Chondrocyte (in vitro differentiated cells): ENCODE measurements at regions not wholly inside any gene's neighbourhood (a gene's known extent, or its start where the extent isn't known, plus 50 kb on each side); places are given as distances from the start of the nearest gene placed in this dataset.

Experiments
- DNase-seq: peaks from one replicate; pipeline ENCODE4 v3.0.0; 2021; ENCODE audit warnings: mixed read lengths, low spot score
- H3K27ac Mint-ChIP-seq: one replicate; pipeline ENCODE4 v1.8.0; 2021; ENCODE audit warnings: mild to moderate bottlenecking, moderate library complexity, mixed read lengths; ENCODE audit not compliant: unreplicated experiment
- H3K27me3 Mint-ChIP-seq: 2 replicates; pipeline ENCODE4 v1.8.0; 2021; ENCODE audit warnings: low read depth, mixed read lengths
- H3K36me3 Mint-ChIP-seq: 2 replicates; pipeline ENCODE4 v1.8.0; 2021; ENCODE audit warnings: low read depth, mixed read lengths
- H3K4me1 Mint-ChIP-seq: 2 replicates; pipeline ENCODE4 v1.8.0; 2021; ENCODE audit warnings: low read depth, mild to moderate bottlenecking, mixed read lengths
- H3K4me3 Mint-ChIP-seq: one replicate; pipeline ENCODE4 v1.8.0; 2021; ENCODE audit warnings: mild to moderate bottlenecking, moderate library complexity, mixed read lengths; ENCODE audit not compliant: unreplicated experiment
- H3K9me3 Mint-ChIP-seq: 2 replicates; pipeline ENCODE4 v1.8.0; 2021; ENCODE audit warnings: low read depth, mixed read lengths
- CTCF ChIP-seq: fragments of 200-600 bp; sonication (generic); IDR thresholded peaks from 2 replicates; pipeline ENCODE4 v1.5.0; 2021; ENCODE audit warnings: antibody characterized with exemption, mild to moderate bottlenecking, moderate library complexity

DNA sequence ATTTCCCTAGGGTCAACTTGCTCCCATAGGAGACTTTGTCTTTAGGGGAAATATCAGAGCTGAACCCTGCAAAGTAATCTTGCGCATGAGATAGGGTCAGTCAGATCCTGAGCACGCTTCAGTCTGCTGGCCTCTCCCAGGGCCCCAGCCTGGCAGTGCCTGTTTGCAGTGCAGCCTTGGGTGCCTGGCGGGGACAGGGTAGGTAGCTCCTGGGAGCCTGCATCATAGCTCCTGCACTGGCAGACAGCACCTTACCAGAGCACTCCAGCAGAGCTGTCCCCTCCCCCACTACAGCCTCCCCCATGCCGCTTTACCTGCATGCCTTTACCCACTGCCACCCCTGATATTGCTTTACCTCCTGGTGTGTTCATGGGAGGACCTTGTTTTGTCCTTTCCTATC lies 237.3 kb downstream of the CCDC59 start:
- Mint-ChIP-seq H3K4me3 (no peak overlapping the region), H3K27ac (no peak overlapping the region), H3K9me3 (peaks cover 14% of the 10 kb centered on the region), H3K4me1 (no peaks in the 10 kb centered on the region), H3K27me3 (no peaks in the 10 kb centered on the region), H3K36me3 (no peaks in the 10 kb centered on the region)
- no peak for DNase-seq
- TF ChIP-seq CTCF, result no peak

DNA sequence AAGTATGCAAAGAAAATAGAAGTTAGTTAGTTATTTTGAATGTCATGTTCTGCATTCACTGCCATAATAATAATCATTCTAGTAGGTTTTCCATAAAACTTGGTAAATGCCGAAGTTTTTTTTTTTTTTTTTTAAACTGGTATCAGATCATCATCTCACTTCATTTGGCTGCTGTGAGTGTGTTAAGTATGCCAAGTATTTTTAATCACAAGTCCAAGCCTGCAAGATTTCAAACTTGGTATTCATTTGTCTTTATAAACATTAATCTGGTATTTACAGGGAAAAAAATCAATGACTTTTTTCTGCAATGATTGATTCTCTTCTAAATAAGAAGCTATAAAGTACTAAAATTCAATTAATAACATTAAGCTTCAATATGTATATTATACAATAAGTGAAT lies 248.9 kb downstream of the CCDC59 start:
- Mint-ChIP-seq H3K4me1 (no peaks in the 10 kb centered on the region), H3K9me3 (peaks cover 5% of the 10 kb centered on the region), H3K36me3 (no peaks in the 10 kb centered on the region), H3K4me3 (no peak overlapping the region), H3K27ac (no peak overlapping the region), H3K27me3 (no peaks in the 10 kb centered on the region)
- DNase-seq, result no peak
- TF ChIP-seq CTCF, result no peak

GRCh38 chr12:82108615-82109014 lies 249.6 kb downstream of the CCDC59 start:
- peaks cover 5% of the 10 kb centered on the region for H3K9me3 Mint-ChIP-seq

DNA sequence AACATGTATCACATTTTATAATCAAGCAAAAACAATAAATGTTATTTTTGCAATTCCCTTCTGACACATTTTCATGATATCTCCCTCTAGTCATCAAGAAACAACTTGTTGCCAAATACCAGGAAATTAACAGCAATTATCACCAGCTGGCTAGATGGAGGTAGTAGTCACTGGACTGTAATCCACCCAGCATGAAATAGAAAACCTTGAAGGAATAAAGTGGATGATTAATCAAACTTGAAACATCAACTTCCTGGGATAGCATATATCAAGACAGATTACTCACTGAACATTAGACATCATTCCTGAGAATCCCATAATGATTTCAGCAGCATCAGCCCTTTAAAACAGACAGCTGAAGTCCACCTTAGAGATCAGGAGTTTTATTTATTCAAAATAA lies 259.0 kb downstream of the CCDC59 start:
- Mint-ChIP-seq H3K36me3 (no peaks in the 10 kb centered on the region), H3K9me3 (peaks cover 17% of the 10 kb centered on the region), H3K4me1 (no peaks in the 10 kb centered on the region), H3K27ac (no peak overlapping the region), H3K4me3 (no peak overlapping the region), H3K27me3 (no peaks in the 10 kb centered on the region)
- DNase-seq, result no peak
- TF ChIP-seq CTCF, result no peak

More at GRCh38 chr12:82108615-82109014, 249.6 kb downstream of the CCDC59 start:
- H3K4me3 Mint-ChIP-seq, result no peak overlapping the region
- H3K27me3 Mint-ChIP-seq, result no peaks in the 10 kb centered on the region
- no peak for DNase-seq
- H3K4me1 Mint-ChIP-seq, result no peaks in the 10 kb centered on the region
- no peak overlapping the region for H3K27ac Mint-ChIP-seq
- TF ChIP-seq CTCF, result no peak
- H3K36me3 Mint-ChIP-seq, result no peaks in the 10 kb centered on the region

GRCh38 chr12:82097877-82098276 lies 260.3 kb downstream of the CCDC59 start:
- H3K27ac Mint-ChIP-seq, result no peak overlapping the region
- no peaks in the 10 kb centered on the region for H3K27me3 Mint-ChIP-seq
- no peaks in the 10 kb centered on the region for H3K36me3 Mint-ChIP-seq
- TF ChIP-seq CTCF, result no peak
- no peak for DNase-seq
- H3K4me3 Mint-ChIP-seq, result no peak overlapping the region
- H3K4me1 Mint-ChIP-seq, result no peaks in the 10 kb centered on the region
- peaks cover 17% of the 10 kb centered on the region for H3K9me3 Mint-ChIP-seq
